ENCODE measurements at regions not wholly inside any gene's neighbourhood (a gene's known extent, or its start where the extent isn't known, plus 50 kb on each side); places are given as distances from the start of the nearest gene placed in this dataset.

GRCh38 chr11:92325416-92325815, 100.8 kb downstream of the FAT3 start:
- no peak overlapping the region for H3K23ac ChIP-seq (ENCODE audit: insufficient read length, low read depth, low read length)
- no peak overlapping the region for H3K4me3 Mint-ChIP-seq
- no peak overlapping the region for H3K4ac ChIP-seq (ENCODE audit: low read depth, low read length)
- peaks cover 15 to 23% of the 10 kb centered on the region in 2 experiments; a peak in 4 of 5 replicates for H3K9me3 Mint-ChIP-seq
- no peak overlapping the region for H2BK5ac ChIP-seq (ENCODE audit: insufficient read length, low read length)
- no peaks in the 10 kb centered on the region for H3K23me2 ChIP-seq (ENCODE audit: insufficient read length, low read depth, low read length, poor library complexity, severe bottlenecking)
- H4K5ac ChIP-seq (ENCODE audit: insufficient read length, low read depth, low read length): no peak overlapping the region
- no peak overlapping the region for H3K56ac ChIP-seq (ENCODE audit: insufficient read length, low read depth, low read length)
- no peaks in the 10 kb centered on the region for H3K9me3 ChIP-seq (ENCODE audit: control insufficient read depth, low read depth, low read length)
- no peaks in the 10 kb centered on the region for H3K27me3 Mint-ChIP-seq (ENCODE audit: low read depth)
- no peak overlapping the region for H2BK20ac ChIP-seq (ENCODE audit: low read depth, low read length, poor library complexity, severe bottlenecking)
- no peak overlapping the region for H2AFZ ChIP-seq (ENCODE audit: low read length)
- H3K79me1 ChIP-seq (ENCODE audit: insufficient read depth, low read depth, low read length, poor library complexity, severe bottlenecking): no peaks in the 10 kb centered on the region
- no peak for DNase-seq
- no peak overlapping the region for H2BK15ac ChIP-seq (ENCODE audit: low read depth, low read length)
- no peak overlapping the region for H3K4me2 ChIP-seq (ENCODE audit: insufficient read depth, insufficient read length, low read length)
- H2BK12ac ChIP-seq (ENCODE audit: insufficient read length, low read depth, low read length): no peak overlapping the region
- no peaks in the 10 kb centered on the region; the same call in 1 of the 2 replicates for H3K79me2 ChIP-seq (ENCODE audit: insufficient read depth, low read length)
- no peak overlapping the region for H3K9ac ChIP-seq (ENCODE audit: extremely low read depth, insufficient read length, low read length)
- H3K36me3 Mint-ChIP-seq (ENCODE audit: insufficient read depth in 1 of 3, low read depth in 3 of 3): peaks cover 0 to 26% (median 24%) of the 10 kb centered on the region in 3 experiments; a peak in 5 of 7 replicates
- H3K4me1 Mint-ChIP-seq: peaks cover 28 to 32% of the 10 kb centered on the region in 2 experiments
- H3T11ph ChIP-seq (ENCODE audit: low read length): no peak overlapping the region
- no peak overlapping the region for H2BK120ac ChIP-seq (ENCODE audit: low read depth, low read length, poor library complexity, severe bottlenecking)
- H3K27me3 ChIP-seq (ENCODE audit: insufficient read depth, low read length): no peaks in the 10 kb centered on the region
- peaks cover 3% of the 10 kb centered on the region; the same call in 1 of the 2 replicates for H3K4me1 ChIP-seq (ENCODE audit: insufficient read depth, low read length)
- H4K20me1 ChIP-seq (ENCODE audit: control insufficient read depth, insufficient read depth, insufficient read length): no peaks in the 10 kb centered on the region
- H2AK5ac ChIP-seq (ENCODE audit: insufficient read length, low read length): no peak overlapping the region
- no peak overlapping the region for H4K91ac ChIP-seq (ENCODE audit: insufficient read length, low read depth, low read length)
- no peak overlapping the region for H3K27ac ChIP-seq (ENCODE audit: insufficient read length, low read depth, low read length)
- H3K18ac ChIP-seq (ENCODE audit: insufficient read length, low read depth, low read length): no peak overlapping the region
- no peak for TF ChIP-seq CTCF (conservative IDR thresholded peaks at IDR 0.05)
- no CpG with 5 or more reads among the region's 3 CpGs for WGBS (ENCODE audit: extremely low coverage, insufficient read length, low lambda C conversion rate)
- no peak overlapping the region for H3K27ac Mint-ChIP-seq
- no peak overlapping the region for H3K14ac ChIP-seq (ENCODE audit: insufficient read depth, low read length)
- H4K8ac ChIP-seq (replicated peaks; ENCODE audit: insufficient read length, low read depth, low read length): no peak overlapping the region
